ENCODE measurements at regions not wholly inside any gene's neighbourhood (a gene's known extent, or its start where the extent isn't known, plus 50 kb on each side); places are given as distances from the start of the nearest gene placed in this dataset.

- TF ChIP-seq SUZ12 (IDR thresholded peaks at IDR 0.05; ENCODE audit: extremely low read depth, insufficient read depth, insufficient read length) (no peak), YY1 (IDR thresholded peaks at IDR 0.05; ENCODE audit: insufficient read depth, insufficient read length) (no peak)
These were observed 433.7 kb downstream of the BCL11A start for GRCh38 chr2:60119778-60120177.
